GM19463 (cell line): ENCODE measurements at regions not wholly inside any gene's neighbourhood (a gene's known extent, or its start where the extent isn't known, plus 50 kb on each side); places are given as distances from the start of the nearest gene placed in this dataset.

ENCODE experiments used
- ATAC-seq: cut with Tn5 transposase; IDR thresholded peaks from one replicate; pipeline ENCODE4 v1.9.1; 2021; ENCODE audit warnings: mild to moderate bottlenecking, moderate library complexity; ENCODE audit not compliant: unreplicated experiment

DNA sequence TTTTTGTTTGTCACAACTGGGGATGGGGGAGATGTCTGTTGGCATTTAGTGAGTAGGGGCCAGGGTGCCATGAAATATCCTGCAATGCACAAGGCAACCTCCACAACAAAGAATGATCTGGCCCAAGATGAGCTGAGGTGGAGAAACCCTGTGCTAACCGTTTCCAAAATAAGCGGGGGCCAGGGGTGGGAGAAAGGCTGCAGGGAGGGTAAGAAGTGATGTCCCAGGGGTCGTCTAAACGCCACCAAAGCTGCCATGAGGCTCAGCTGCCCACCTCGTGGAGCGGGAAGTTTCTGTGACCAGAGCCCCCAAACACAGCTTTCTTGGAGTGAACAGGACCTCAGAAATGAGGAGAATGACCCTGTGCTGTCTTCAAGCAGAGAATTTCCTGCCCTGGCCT, 76.5 kb upstream of the CDH5 start:
- ATAC-seq, result no peak

GRCh38 chr16:66289051-66289680, 77.3 kb upstream of the CDH5 start:
- ATAC-seq, result no peak

DNA sequence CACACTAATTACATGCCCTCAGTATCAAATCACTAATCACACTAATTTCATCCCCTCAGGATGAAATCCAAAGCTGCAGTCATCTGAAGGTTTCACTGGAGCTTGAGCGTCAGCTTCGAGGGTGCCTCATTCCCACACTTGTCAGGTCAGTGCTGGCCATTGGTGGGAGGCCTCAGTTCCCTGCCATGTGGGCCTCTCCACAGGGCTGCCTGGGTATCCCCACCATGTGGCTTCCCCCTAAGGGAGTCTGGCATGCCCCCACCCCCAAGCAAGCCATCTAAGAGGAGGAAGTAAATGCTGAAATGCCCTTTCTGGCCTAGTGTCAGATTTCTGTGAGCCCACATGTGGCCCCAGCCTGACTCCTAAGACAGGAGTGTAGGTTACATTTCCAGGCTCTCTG, 78.6 kb upstream of the CDH5 start:
- no peak for ATAC-seq

GRCh38 chr16:66287416-66287815, 79.1 kb upstream of the CDH5 start:
- no peak for ATAC-seq

- no peak for ATAC-seq
These were observed 80.0 kb upstream of the CDH5 start for GRCh38 chr16:66286527-66286926.

DNA sequence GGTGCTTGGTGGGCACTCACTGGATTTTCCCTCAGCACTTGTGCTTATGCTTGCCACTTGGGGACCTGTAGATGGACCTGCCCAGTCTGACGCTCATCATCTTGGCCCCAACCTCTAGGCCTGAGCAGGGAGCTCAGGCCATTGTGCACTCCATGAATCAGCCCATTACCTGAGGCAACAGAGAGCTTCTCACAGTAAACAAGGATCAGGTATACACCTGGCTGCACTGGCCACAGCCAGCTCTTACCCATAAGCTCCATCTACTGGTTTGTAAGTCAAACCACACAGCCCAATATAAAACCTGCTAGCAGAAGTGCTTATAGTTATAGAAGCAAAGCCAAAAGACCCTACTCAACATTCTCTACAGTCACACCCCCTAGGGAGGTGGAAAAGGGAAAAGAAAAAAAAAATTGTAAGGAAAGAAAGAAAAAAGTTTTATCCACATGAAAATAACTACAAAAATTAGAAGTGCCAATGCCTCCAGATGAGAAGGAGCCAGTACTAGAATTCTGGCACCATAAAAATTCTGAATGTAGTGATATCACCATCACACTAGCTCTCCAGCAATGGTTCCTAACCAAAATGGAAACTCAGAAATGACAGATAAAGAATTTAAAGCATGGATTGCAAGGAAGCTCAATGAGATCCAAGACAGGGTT, 87.8 kb upstream of the CDH5 start:
- ATAC-seq, result no peak

- ATAC-seq, result no peak
These were observed 88.4 kb upstream of the CDH5 start for GRCh38 chr16:66278111-66278531.

GRCh38 chr16:66277311-66278070, 89.0 kb upstream of the CDH5 start:
- ATAC-seq, result no peak

GRCh38 chr16:66275775-66276428, 90.6 kb upstream of the CDH5 start:
- ATAC-seq, result no peak

- ATAC-seq, result no peak
These were observed 92.0 kb upstream of the CDH5 start for GRCh38 chr16:66274335-66275110.

- no peak for ATAC-seq
These were observed 92.7 kb upstream of the CDH5 start for GRCh38 chr16:66273644-66274334.

DNA sequence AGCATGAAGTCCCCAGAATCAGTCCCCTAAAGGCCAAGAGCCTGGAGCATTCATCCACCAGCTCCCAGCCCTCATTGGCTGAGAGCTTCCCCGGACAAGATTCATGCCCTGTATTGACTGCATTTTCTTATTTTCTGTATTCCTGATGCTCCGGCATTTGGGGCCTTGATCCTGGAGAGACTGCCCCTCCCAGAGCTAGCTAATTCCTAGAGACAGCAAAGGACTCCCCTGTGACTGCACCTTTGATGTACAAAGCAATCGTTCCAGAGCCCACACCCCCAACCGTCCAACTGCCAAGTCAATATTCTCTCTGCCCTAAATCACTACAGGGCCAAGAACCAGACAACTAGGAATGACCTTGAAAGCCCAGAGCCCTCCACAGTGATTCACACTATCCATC, 93.4 kb upstream of the CDH5 start:
- ATAC-seq, result no peak

GRCh38 chr16:66272461-66272860, 94.0 kb upstream of the CDH5 start:
- ATAC-seq, result no peak

GRCh38 chr16:66271074-66272060, 95.1 kb upstream of the CDH5 start:
- ATAC-seq, result no peak

GRCh38 chr16:66270333-66270927, 96.1 kb upstream of the CDH5 start:
- peak; percentile 77 for ATAC-seq

DNA sequence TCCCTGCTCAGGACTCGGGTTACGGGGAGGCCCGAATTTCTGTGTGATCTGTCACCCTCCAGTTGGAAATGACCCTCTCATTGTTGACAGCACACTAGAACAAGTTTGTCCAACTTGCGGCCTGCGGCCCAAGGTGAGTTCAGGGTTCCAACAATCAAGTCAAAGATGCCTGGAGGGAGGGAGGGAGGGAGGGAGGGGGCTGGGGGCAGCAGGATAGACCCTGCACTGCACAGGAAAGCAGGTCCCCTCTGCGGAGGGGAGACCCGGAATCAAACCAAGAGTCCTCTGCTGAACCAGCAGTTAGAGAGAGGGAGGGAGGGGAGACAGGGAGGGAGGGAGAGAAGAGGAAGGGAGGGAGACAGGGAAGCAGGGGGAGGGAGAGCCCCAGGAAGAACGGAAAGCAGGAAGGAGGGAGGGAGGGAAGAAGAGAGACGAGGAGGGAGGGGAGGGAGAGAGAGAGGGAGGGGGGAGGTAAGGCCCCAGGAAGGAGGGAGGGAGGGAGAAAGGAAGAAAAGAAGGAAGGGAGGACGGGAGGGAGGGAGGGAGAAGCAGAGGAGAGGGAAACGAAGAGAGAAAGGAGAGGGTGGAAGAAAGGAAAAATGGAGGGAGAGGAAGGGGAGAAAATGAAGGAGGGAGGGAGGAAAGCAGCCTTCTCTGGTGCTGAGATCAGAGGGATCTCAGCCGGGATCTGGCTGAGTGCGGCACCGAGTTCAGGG, 96.7 kb upstream of the CDH5 start:
- ATAC-seq, result no peak

DNA sequence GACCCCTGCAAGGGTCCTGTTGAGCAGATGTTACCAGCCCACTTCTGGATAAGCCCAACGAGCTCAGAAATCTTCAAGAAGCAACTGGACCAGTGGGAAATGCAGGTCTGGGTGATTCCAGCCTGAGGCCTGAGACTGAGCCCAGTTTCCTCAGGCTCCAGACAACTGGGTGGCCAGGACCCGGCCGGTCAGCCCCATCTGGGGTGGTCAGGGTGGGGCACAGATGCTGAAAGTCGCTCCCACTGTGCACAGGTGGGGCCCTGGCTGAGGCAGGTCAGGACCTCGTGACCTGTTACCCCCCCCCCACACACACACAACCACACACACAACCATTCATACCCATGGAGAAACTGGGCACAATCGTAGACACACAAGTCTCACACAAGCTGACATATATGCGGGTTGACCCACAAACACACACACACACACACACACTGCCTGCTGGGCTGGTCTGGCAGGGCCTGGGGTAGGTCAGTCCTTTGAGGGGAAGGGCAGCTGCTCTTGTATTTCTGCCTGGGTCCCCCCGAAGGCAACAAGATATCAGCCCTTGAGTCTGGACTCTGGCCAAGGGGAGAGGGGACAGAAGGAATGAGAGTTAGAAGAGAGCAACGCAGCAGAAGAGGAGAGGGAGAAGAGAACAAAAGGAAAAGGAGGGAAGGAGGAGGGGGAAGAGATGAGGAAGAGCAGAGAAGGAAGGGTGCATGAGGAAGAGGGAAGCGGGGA, 99.0 kb upstream of the CDH5 start:
- no peak for ATAC-seq
